GM12878 (cell line): ENCODE measurements at regions not wholly inside any gene's neighbourhood (a gene's known extent, or its start where the extent isn't known, plus 50 kb on each side); places are given as distances from the start of the nearest gene placed in this dataset.

Experiments
- ATAC-seq: fragments of 200-7000 bp; cut with Tn5 transposase; 3 replicates; pipeline ENCODE4 v1.9.1; 2020; ENCODE audit warnings: mild to moderate bottlenecking, moderate library complexity
- BruUV-seq: library from RNA; stranded (reverse); fragments of 400-500 nt; replicated peaks from 2 replicates; lab custom pipeline; 2021; lab: Mats Ljungman, UMichigan
- CTCF ChIA-PET: fragments of 300-600 bp; sonication (Branson Sonifier 250); formaldehyde crosslinking; extraction: SDS; loops from one replicate; lab custom pipeline; 2021; ENCODE audit warnings: inconsistent platforms; lab: Yijun Ruan, JAX
- POLR2A ChIA-PET: fragments of 350-600 bp; formaldehyde crosslinking; extraction: SDS; loops from one replicate; lab custom pipeline; 2021; ENCODE audit warnings: inconsistent platforms; lab: Charles Lee
- RAD21 ChIA-PET: fragments of 300-600 bp; sonication (Branson Sonifier 250); formaldehyde crosslinking; loops from one replicate; lab custom pipeline; 2023; ENCODE audit warnings: antibody characterized with exemption; ENCODE audit not compliant: unreplicated experiment; lab: Charles Lee
- SMC1A ChIA-PET: fragments of 300-600 bp; sonication (Branson Sonifier 250); formaldehyde crosslinking; loops from one replicate; lab custom pipeline; 2023; ENCODE audit not compliant: unreplicated experiment, uncharacterized antibody; lab: Charles Lee
- DNase-seq: peaks from one replicate; pipeline ENCODE4 v3.0.0-alpha.2; 2011; ENCODE audit warnings: low read depth, low spot score
- FAIRE-seq: peaks from 3 replicates; lab custom pipeline; 2011; peaks lifted over from hg19 to GRCh38; lab: Jason Lieb, UNC
- H2AFZ ChIP-seq: 2 replicates; pipeline ENCODE4 v1.6.0; 2011; ENCODE audit warnings: low read depth, low read length, control low read depth; ENCODE audit not compliant: control insufficient read depth
- H3K27ac ChIP-seq: 2 replicates; pipeline ENCODE4 v1.5.1; 2011; ENCODE audit warnings: control low read depth; ENCODE audit not compliant: control insufficient read depth, insufficient read depth
- H3K27me3 ChIP-seq, 2 experiments: replicated peaks in 1 of 2; 2 replicates each; pipeline versions ENCODE4 v1.6.0 to v1.6.1; 2011; ENCODE audit warnings: low read length in 1 of 2; ENCODE audit not compliant: control insufficient read depth in 2 of 2, insufficient read depth in 2 of 2
- H3K36me3 ChIP-seq, 2 experiments: 2 replicates each; pipeline ENCODE4 v1.5.1; 2011; ENCODE audit warnings: low read length in 1 of 2; ENCODE audit not compliant: control insufficient read depth in 2 of 2, insufficient read depth in 2 of 2
- H3K4me1 ChIP-seq: 2 replicates; pipeline ENCODE4 v1.6.1; 2011; ENCODE audit warnings: mild to moderate bottlenecking, low read length, moderate library complexity, mixed read lengths; ENCODE audit not compliant: control insufficient read depth, insufficient read depth
- H3K4me2 ChIP-seq: 2 replicates; pipeline ENCODE4 v1.6.0; 2011; ENCODE audit warnings: control low read depth; ENCODE audit not compliant: control insufficient read depth, insufficient read depth
- H3K4me3 ChIP-seq: fragments of 200-600 bp; sonication (generic); 2 replicates; pipeline ENCODE4 v1.5.1; 2016
- H3K79me2 ChIP-seq: 2 replicates; pipeline ENCODE4 v1.6.0; 2011; ENCODE audit warnings: low read length; ENCODE audit not compliant: control insufficient read depth, insufficient read depth
- H3K9ac ChIP-seq: 2 replicates; pipeline ENCODE4 v1.8.0; 2011; ENCODE audit warnings: low read length, control low read depth, mixed read lengths; ENCODE audit not compliant: control insufficient read depth, insufficient read depth
- H3K9me3 ChIP-seq: replicated peaks from 3 replicates; pipeline ENCODE4 v1.5.1; 2011; ENCODE audit warnings: mild to moderate bottlenecking, low read length; ENCODE audit not compliant: control insufficient read depth, insufficient read depth
- H4K20me1 ChIP-seq: 2 replicates; pipeline ENCODE4 v1.6.0; 2011; ENCODE audit not compliant: control insufficient read depth, insufficient read depth
- CHD1 ChIP-seq: IDR thresholded peaks from 2 replicates; pipeline ENCODE4 v1.6.1; 2012; ENCODE audit warnings: low read depth, low read length, improper control_type of control experiment
- EGR1 ChIP-seq, 2 experiments: IDR thresholded peaks; 1 replicate in 1 of 2; 2 replicates in 1 of 2; pipeline ENCODE4 v1.6.1; 2011 to 2012; ENCODE audit warnings: low read depth in 2 of 2, low read length in 2 of 2, borderline replicate concordance in 1 of 2, mild to moderate bottlenecking in 1 of 2, moderate library complexity in 1 of 2
- IRF4 ChIP-seq: IDR thresholded peaks from 2 replicates; pipeline ENCODE4 v1.6.1; 2011; ENCODE audit warnings: low read depth, low read length
- NFIC ChIP-seq: IDR thresholded peaks from 2 replicates; pipeline ENCODE4 v1.6.1; 2012; ENCODE audit warnings: low read depth, mild to moderate bottlenecking, inconsistent platforms, low read length, moderate library complexity
- NR2F1 ChIP-seq: fragments of 450-650 bp; conservative IDR thresholded peaks from 2 replicates; pipeline ENCODE4 v1.6.1; 2017; ENCODE audit warnings: mild to moderate bottlenecking
- POLR2AphosphoS2 ChIP-seq: IDR thresholded peaks from 2 replicates; pipeline ENCODE4 v1.6.1; 2011; ENCODE audit warnings: low read depth, mild to moderate bottlenecking, low read length, improper control_type of control experiment, moderate library complexity
- RELA ChIP-seq: fragments of 450-650 bp; IDR thresholded peaks from 2 replicates; pipeline ENCODE4 v1.8.0; 2014; ENCODE audit warnings: borderline replicate concordance; ENCODE audit not compliant: partially characterized antibody
- RELB ChIP-seq: fragments of 450-650 bp; IDR thresholded peaks from 2 replicates; pipeline ENCODE4 v1.6.1; 2017; ENCODE audit warnings: low read depth, mild to moderate bottlenecking, moderate library complexity
- TCF3 ChIP-seq: IDR thresholded peaks from 2 replicates; pipeline ENCODE4 v1.6.1; 2012; ENCODE audit warnings: low read depth, mild to moderate bottlenecking, low read length, borderline replicate concordance; ENCODE audit not compliant: insufficient read depth
- WGBS: methylation state at CpG from one replicate; pipeline ENCODE4 v1.1.6; 2016; ENCODE audit warnings: low lambda C conversion rate; ENCODE audit not compliant: insufficient replicate concordance, insufficient coverage; ENCODE audit errors: missing lambda C conversion rate; 5-methylcytosine and 5-hydroxymethylcytosine counted together
- in situ Hi-C: fragments of 300-500 bp; cut with MboI; formaldehyde crosslinking; loops from 9 replicates; pipeline ENCODE4 v1.14.3; 2018; ENCODE audit warnings: mixed read lengths
- intact Hi-C: fragments of 100-400 bp; cut with micrococcal nuclease; formaldehyde crosslinking; loops from one replicate; pipeline ENCODE4 v1.14.2; 2022; ENCODE audit not compliant: unreplicated experiment
- TF ChIP-seq, protein P1 (sequence below): fragments of 150-350 bp; IDR thresholded peaks from 2 replicates; pipeline ENCODE4 v1.6.1; 2016; ENCODE audit warnings: low read depth, low read length
- TF ChIP-seq, protein P2 (sequence below): fragments of 450-650 bp; IDR thresholded peaks from 2 replicates; pipeline ENCODE4 v1.6.1; 2017; ENCODE audit warnings: mild to moderate bottlenecking

DNA sequence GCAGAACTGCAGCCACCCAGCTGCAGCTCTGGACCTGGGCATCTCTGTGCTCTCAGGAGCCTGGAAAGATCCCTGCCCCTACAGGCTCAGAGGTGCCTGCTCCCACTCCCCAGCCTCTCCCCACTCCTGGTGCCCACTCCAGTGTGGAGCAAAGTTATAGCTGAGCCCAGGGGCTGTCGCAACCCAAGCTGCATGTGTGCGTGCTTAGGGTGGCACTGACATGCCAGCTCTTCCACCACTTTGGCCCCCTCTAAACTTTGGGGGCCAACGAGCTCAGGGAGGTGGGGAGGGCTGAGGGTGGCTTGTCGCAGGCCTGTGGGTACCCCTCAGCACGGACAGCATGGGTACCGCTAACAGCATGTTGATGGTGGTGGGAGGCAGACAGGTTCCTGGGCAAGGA is 126.3 kb upstream of the FHL2 start:
- SMC1A ChIA-PET, result no interaction called here
- H3K36me3 ChIP-seq, result no peaks in the 10 kb centered on the region
- H3K4me3 ChIP-seq, result no peak overlapping the region
- no peaks in the 10 kb centered on the region for H4K20me1 ChIP-seq
- H3K79me2 ChIP-seq, result no peaks in the 10 kb centered on the region
- no peaks in the 10 kb centered on the region for H3K9me3 ChIP-seq
- CTCF ChIA-PET, result interaction anchor here (1.4 kb wide), 1 partner anchor 180 kb away, joined by 3 read pairs; no protein-coding TSS in a partner anchor
- no peak overlapping the region for H2AFZ ChIP-seq
- DNase-seq (no peak), ATAC-seq (no peak), FAIRE-seq (no peak)
- no peaks in the 10 kb centered on the region for H3K4me1 ChIP-seq
- in situ Hi-C loops, result no loop called here
- WGBS, result 57% methylated on average over 6 of the region's 6 CpGs
- BruUV-seq, result no TSS peak
- no peaks in the 10 kb centered on the region for H3K27me3 ChIP-seq
- H3K27ac ChIP-seq, result no peak overlapping the region
- RAD21 ChIA-PET, result interaction anchor here (1.7 kb wide), 1 partner anchor 156 kb away, joined by 4 read pairs; no protein-coding TSS in a partner anchor
- intact Hi-C loops, result no loop called here
- no peak overlapping the region for H3K9ac ChIP-seq
- no peak for TF ChIP-seq RELA
- no peak for TF ChIP-seq NR2F1
- TF ChIP-seq IRF4, result no peak
- TF ChIP-seq EGR1 (IDR thresholded peaks at IDR 0.05; ENCODE audit: borderline replicate concordance in 1 of 2, low read depth in 2 of 2, low read length in 2 of 2), result no peak
- H3K4me2 ChIP-seq, result no peak overlapping the region
- POLR2A ChIA-PET, result no interaction called here

GRCh38 chr2:105522645-105523044 is 123.8 kb upstream of the FHL2 start:
- DNase-seq, result no peak
- TF ChIP-seq POLR2AphosphoS2, result no peak
- TF ChIP-seq, protein P1, sequence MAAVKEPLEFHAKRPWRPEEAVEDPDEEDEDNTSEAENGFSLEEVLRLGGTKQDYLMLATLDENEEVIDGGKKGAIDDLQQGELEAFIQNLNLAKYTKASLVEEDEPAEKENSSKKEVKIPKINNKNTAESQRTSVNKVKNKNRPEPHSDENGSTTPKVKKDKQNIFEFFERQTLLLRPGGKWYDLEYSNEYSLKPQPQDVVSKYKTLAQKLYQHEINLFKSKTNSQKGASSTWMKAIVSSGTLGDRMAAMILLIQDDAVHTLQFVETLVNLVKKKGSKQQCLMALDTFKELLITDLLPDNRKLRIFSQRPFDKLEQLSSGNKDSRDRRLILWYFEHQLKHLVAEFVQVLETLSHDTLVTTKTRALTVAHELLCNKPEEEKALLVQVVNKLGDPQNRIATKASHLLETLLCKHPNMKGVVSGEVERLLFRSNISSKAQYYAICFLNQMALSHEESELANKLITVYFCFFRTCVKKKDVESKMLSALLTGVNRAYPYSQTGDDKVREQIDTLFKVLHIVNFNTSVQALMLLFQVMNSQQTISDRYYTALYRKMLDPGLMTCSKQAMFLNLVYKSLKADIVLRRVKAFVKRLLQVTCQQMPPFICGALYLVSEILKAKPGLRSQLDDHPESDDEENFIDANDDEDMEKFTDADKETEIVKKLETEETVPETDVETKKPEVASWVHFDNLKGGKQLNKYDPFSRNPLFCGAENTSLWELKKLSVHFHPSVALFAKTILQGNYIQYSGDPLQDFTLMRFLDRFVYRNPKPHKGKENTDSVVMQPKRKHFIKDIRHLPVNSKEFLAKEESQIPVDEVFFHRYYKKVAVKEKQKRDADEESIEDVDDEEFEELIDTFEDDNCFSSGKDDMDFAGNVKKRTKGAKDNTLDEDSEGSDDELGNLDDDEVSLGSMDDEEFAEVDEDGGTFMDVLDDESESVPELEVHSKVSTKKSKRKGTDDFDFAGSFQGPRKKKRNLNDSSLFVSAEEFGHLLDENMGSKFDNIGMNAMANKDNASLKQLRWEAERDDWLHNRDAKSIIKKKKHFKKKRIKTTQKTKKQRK, result no peak
- no peak for TF ChIP-seq NFIC
- no peak for TF ChIP-seq CHD1
- TF ChIP-seq RELB, result no peak
- TF ChIP-seq, protein P2, sequence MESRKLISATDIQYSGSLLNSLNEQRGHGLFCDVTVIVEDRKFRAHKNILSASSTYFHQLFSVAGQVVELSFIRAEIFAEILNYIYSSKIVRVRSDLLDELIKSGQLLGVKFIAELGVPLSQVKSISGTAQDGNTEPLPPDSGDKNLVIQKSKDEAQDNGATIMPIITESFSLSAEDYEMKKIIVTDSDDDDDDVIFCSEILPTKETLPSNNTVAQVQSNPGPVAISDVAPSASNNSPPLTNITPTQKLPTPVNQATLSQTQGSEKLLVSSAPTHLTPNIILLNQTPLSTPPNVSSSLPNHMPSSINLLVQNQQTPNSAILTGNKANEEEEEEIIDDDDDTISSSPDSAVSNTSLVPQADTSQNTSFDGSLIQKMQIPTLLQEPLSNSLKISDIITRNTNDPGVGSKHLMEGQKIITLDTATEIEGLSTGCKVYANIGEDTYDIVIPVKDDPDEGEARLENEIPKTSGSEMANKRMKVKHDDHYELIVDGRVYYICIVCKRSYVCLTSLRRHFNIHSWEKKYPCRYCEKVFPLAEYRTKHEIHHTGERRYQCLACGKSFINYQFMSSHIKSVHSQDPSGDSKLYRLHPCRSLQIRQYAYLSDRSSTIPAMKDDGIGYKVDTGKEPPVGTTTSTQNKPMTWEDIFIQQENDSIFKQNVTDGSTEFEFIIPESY, result no peak
- no peak for TF ChIP-seq TCF3
- ChIA-PET POLR2A (no interaction called here), RAD21 (no interaction called here), SMC1A (interaction anchor here (1.0 to 2.5 kb wide), 3 partner anchors 147 to 163 kb away, joined by 4 to 27 read pairs (median 5); no protein-coding TSS in a partner anchor), CTCF (interaction anchor here (0.8 to 7.0 kb wide), 5 partner anchors 9 to 184 kb away, joined by 3 to 95 read pairs (median 3); no protein-coding TSS in a partner anchor)
- no peak for ATAC-seq
- H3K9me3 ChIP-seq, result no peaks in the 10 kb centered on the region
- H3K27me3 ChIP-seq, result no peaks in the 10 kb centered on the region
- H3K4me1 ChIP-seq, result no peaks in the 10 kb centered on the region
- intact Hi-C loops (no loop called here), in situ Hi-C loops (loop anchor here (5.0 kb wide), 1 partner anchor 150 kb away; no protein-coding TSS in a partner anchor)
- H3K4me2 ChIP-seq, result no peak overlapping the region
- H3K79me2 ChIP-seq, result no peaks in the 10 kb centered on the region
- H3K9ac ChIP-seq, result no peak overlapping the region
- no peak overlapping the region for H3K4me3 ChIP-seq
- H3K36me3 ChIP-seq, result no peaks in the 10 kb centered on the region
- H3K27ac ChIP-seq, result no peak overlapping the region
- no peak for FAIRE-seq
- BruUV-seq, result no TSS peak
- H2AFZ ChIP-seq, result no peak overlapping the region
- H4K20me1 ChIP-seq, result no peaks in the 10 kb centered on the region
- 48% methylated on average over 4 of the region's 4 CpGs for WGBS
